Right atrium auricular region (tissue), 2 donors: ENCODE measurements at regions not wholly inside any gene's neighbourhood (a gene's known extent, or its start where the extent isn't known, plus 50 kb on each side); places are given as distances from the start of the nearest gene placed in this dataset.

Source experiments
- DNase-seq: peaks from one replicate; pipeline ENCODE4 v3.0.0-alpha.2; 2019; ENCODE audit warnings: low spot score
- H3K27ac ChIP-seq, 2 donors: fragments of 200-600 bp; sonication (generic); 1 replicate in 1 of 2; 2 replicates in 1 of 2; pipeline ENCODE4 v1.5.1; 2016 to 2019
- H3K27me3 ChIP-seq, 2 donors: fragments of 200-600 bp; sonication (generic); one replicate each; pipeline versions ENCODE4 v1.5.1 to v1.6.0; 2017 to 2019
- H3K36me3 ChIP-seq: fragments of 200-600 bp; sonication (generic); one replicate; pipeline ENCODE4 v1.5.1; 2016
- H3K4me1 ChIP-seq, 2 donors: fragments of 200-600 bp; sonication (generic); one replicate each; pipeline versions ENCODE4 v1.5.1 to v1.6.0; 2017 to 2019
- H3K4me3 ChIP-seq, 2 donors: fragments of 200-600 bp; sonication (generic); 1 replicate in 1 of 2; 2 replicates in 1 of 2; pipeline ENCODE4 v1.5.1; 2017 to 2019; ENCODE audit warnings: mild to moderate bottlenecking in 1 of 2, moderate library complexity in 1 of 2
- H3K9me3 ChIP-seq, 2 donors: fragments of 200-600 bp; sonication (generic); one replicate each; pipeline ENCODE4 v1.5.1; 2019
- CTCF ChIP-seq, 2 donors: fragments of 200-600 bp; sonication (generic); IDR thresholded peaks; one replicate each; pipeline ENCODE4 v1.5.1; 2019; ENCODE audit warnings: antibody characterized with exemption in 2 of 2

GRCh38 chr12:87280356-87280755 is 748.8 kb downstream of the C12orf50 start:
- no peaks in the 10 kb centered on the region for H3K27me3 ChIP-seq
- TF ChIP-seq CTCF (IDR thresholded peaks at IDR 0.05) = no peak
- no peaks in the 10 kb centered on the region for H3K9me3 ChIP-seq
- H3K27ac ChIP-seq = no peak overlapping the region
- DNase-seq = no peak
- H3K4me1 ChIP-seq = no peaks in the 10 kb centered on the region
- no peaks in the 10 kb centered on the region for H3K36me3 ChIP-seq
- no peak overlapping the region for H3K4me3 ChIP-seq

GRCh38 chr12:87274594-87275245 is 754.5 kb downstream of the C12orf50 start:
- Histone ChIP-seq H3K4me1 (no peaks in the 10 kb centered on the region), H3K9me3 (no peaks in the 10 kb centered on the region), H3K27ac (no peak overlapping the region), H3K4me3 (no peak overlapping the region), H3K36me3 (no peaks in the 10 kb centered on the region), H3K27me3 (no peaks in the 10 kb centered on the region)
- peak in 1 of 2 donors; percentile 57 for TF ChIP-seq CTCF (IDR thresholded peaks at IDR 0.05)
- no peak for DNase-seq

GRCh38 chr12:87272851-87273250 is 756.4 kb downstream of the C12orf50 start:
- Histone ChIP-seq H3K27me3 (no peaks in the 10 kb centered on the region), H3K4me1 (no peaks in the 10 kb centered on the region), H3K4me3 (no peak overlapping the region), H3K36me3 (no peaks in the 10 kb centered on the region), H3K27ac (no peak overlapping the region), H3K9me3 (no peaks in the 10 kb centered on the region)
- DNase-seq = no peak
- no peak for TF ChIP-seq CTCF (IDR thresholded peaks at IDR 0.05)

GRCh38 chr12:87270919-87271318 is 758.3 kb downstream of the C12orf50 start:
- Histone ChIP-seq H3K36me3 (no peaks in the 10 kb centered on the region), H3K27me3 (no peaks in the 10 kb centered on the region), H3K9me3 (no peaks in the 10 kb centered on the region), H3K4me3 (no peak overlapping the region), H3K4me1 (no peaks in the 10 kb centered on the region), H3K27ac (no peak overlapping the region)
- TF ChIP-seq CTCF (IDR thresholded peaks at IDR 0.05) = no peak
- no peak for DNase-seq

GRCh38 chr12:87266305-87266704 is 762.9 kb downstream of the C12orf50 start:
- Histone ChIP-seq H3K4me3 (no peak overlapping the region), H3K9me3 (no peaks in the 10 kb centered on the region), H3K36me3 (no peaks in the 10 kb centered on the region), H3K4me1 (no peaks in the 10 kb centered on the region), H3K27me3 (no peaks in the 10 kb centered on the region), H3K27ac (no peak overlapping the region)
- no peak for DNase-seq
- no peak for TF ChIP-seq CTCF (IDR thresholded peaks at IDR 0.05)

- Histone ChIP-seq H3K4me3 (no peak overlapping the region), H3K27me3 (no peaks in the 10 kb centered on the region), H3K27ac (no peak overlapping the region), H3K4me1 (no peaks in the 10 kb centered on the region), H3K36me3 (no peaks in the 10 kb centered on the region), H3K9me3 (no peaks in the 10 kb centered on the region)
- DNase-seq = no peak
- no peak for TF ChIP-seq CTCF (IDR thresholded peaks at IDR 0.05)
Measured at GRCh38 chr12:87259391-87259790, 769.8 kb downstream of the C12orf50 start.
